Kidney capillary endothelial cell (primary cell): ENCODE measurements at regions not wholly inside any gene's neighbourhood (a gene's known extent, or its start where the extent isn't known, plus 50 kb on each side); places are given as distances from the start of the nearest gene placed in this dataset.

Experiments used
- DNase-seq: peaks from one replicate; pipeline ENCODE4 v3.0.0-alpha.2; 2018; ENCODE audit warnings: low spot score

- DNase-seq, result no peak
Observed at GRCh38 chr18:54717673-54718407, 110.4 kb upstream of the RAB27B start.

- no peak for DNase-seq
Observed at GRCh38 chr18:54718408-54718773, 109.9 kb upstream of the RAB27B start.

- no peak for DNase-seq
Observed at GRCh38 chr18:54720620-54721019, 107.7 kb upstream of the RAB27B start.

- no peak for DNase-seq
Observed at GRCh38 chr18:54726143-54726542, 102.1 kb upstream of the RAB27B start.

GRCh38 chr18:54734059-54734458, 94.2 kb upstream of the RAB27B start:
- DNase-seq, result peak; percentile 57

GRCh38 chr18:54736981-54737380, 91.3 kb upstream of the RAB27B start:
- no peak for DNase-seq

- DNase-seq, result no peak
Observed at GRCh38 chr18:54737986-54738385, 90.3 kb upstream of the RAB27B start.

GRCh38 chr18:54739476-54739875, 88.8 kb upstream of the RAB27B start:
- no peak for DNase-seq

- no peak for DNase-seq
Observed at GRCh38 chr18:54740136-54740846, 88.0 kb upstream of the RAB27B start.

- DNase-seq, result no peak
Observed at GRCh38 chr18:54742120-54742519, 86.2 kb upstream of the RAB27B start.

GRCh38 chr18:54742659-54743604, 85.3 kb upstream of the RAB27B start:
- no peak for DNase-seq

- no peak for DNase-seq
Observed at GRCh38 chr18:54743605-54743995, 84.7 kb upstream of the RAB27B start.

GRCh38 chr18:54749291-54749690, 79.0 kb upstream of the RAB27B start:
- no peak for DNase-seq

- DNase-seq, result no peak
Observed at GRCh38 chr18:54750350-54750749, 77.9 kb upstream of the RAB27B start.

GRCh38 chr18:54752185-54752584, 76.1 kb upstream of the RAB27B start:
- DNase-seq, result no peak

GRCh38 chr18:54755456-54755855, 72.8 kb upstream of the RAB27B start:
- DNase-seq, result no peak

- no peak for DNase-seq
Observed at GRCh38 chr18:54762386-54762785, 65.9 kb upstream of the RAB27B start.

GRCh38 chr18:54764786-54765185, 63.5 kb upstream of the RAB27B start:
- DNase-seq, result no peak

GRCh38 chr18:54765636-54766375, 62.5 kb upstream of the RAB27B start:
- no peak for DNase-seq

GRCh38 chr18:54766634-54767033, 61.6 kb upstream of the RAB27B start:
- no peak for DNase-seq

GRCh38 chr18:54767098-54767497, 61.2 kb upstream of the RAB27B start:
- DNase-seq, result no peak
